HCT116 (cell line): ENCODE measurements at regions not wholly inside any gene's neighbourhood (a gene's known extent, or its start where the extent isn't known, plus 50 kb on each side); places are given as distances from the start of the nearest gene placed in this dataset.

Source experiments
- ATAC-seq: fragments of 200-7000 bp; cut with Tn5 transposase; 2 replicates; pipeline ENCODE4 v1.9.1; 2020; ENCODE audit warnings: mild to moderate bottlenecking, moderate library complexity
- BruUV-seq: library from RNA; stranded (reverse); fragments of 400-500 nt; replicated peaks from 2 replicates; lab custom pipeline; 2021; lab: Mats Ljungman, UMichigan
- CTCF ChIA-PET: fragments of 300-600 bp; sonication (Branson Sonifier 250); formaldehyde crosslinking; loops from one replicate; lab custom pipeline; 2021; ENCODE audit warnings: antibody characterized with exemption; lab: Charles Lee
- POLR2A ChIA-PET: fragments of 300-600, 350-600 bp; sonication (Branson Sonifier 250); formaldehyde crosslinking; loops from one replicate; lab custom pipeline; 2021; ENCODE audit warnings: antibody characterized with exemption; lab: Charles Lee
- RAD21 ChIA-PET, 2 experiments: fragments of 300-600 bp; sonication (Branson Sonifier 250); formaldehyde crosslinking; loops; one replicate each; lab custom pipeline; 2023; ENCODE audit warnings: low total read pairs in 2 of 2; ENCODE audit not compliant: uncharacterized antibody in 2 of 2, unreplicated experiment in 2 of 2, low non-redundant PET in 1 of 2; lab: Charles Lee
- DNase-seq: peaks from one replicate; pipeline ENCODE4 v3.0.0-alpha.2; 2010; ENCODE audit warnings: low read depth, low spot score
- H2AFZ ChIP-seq: fragments of 200-600 bp; shearing (Covaris generic), sonication (generic); 2 replicates; pipeline ENCODE4 v1.6.1; 2017; ENCODE audit warnings: low read depth, mixed run types, mixed read lengths, antibody characterized with exemption, low read length; ENCODE audit not compliant: poor library complexity, severe bottlenecking
- H3K27ac ChIP-seq: 2 replicates; pipeline ENCODE4 v1.5.1; 2012; ENCODE audit warnings: low read depth, low read length
- H3K27me3 ChIP-seq: fragments of 200-600 bp; sonication (generic); 2 replicates; pipeline ENCODE4 v1.6.1; 2016; ENCODE audit warnings: mixed run types, low read length, mixed read lengths; ENCODE audit not compliant: insufficient read depth
- H3K36me3 ChIP-seq, 2 experiments: fragments of 200-500 bp in 1 of 2; fragments of 200-600 bp in 1 of 2; sonication (Bioruptor generic) in 1 of 2; sonication (generic) in 1 of 2; 2 replicates each; pipeline versions ENCODE4 v1.5.1 to v1.6.1; 2014 to 2016; ENCODE audit warnings: low read length in 2 of 2, inconsistent platforms in 1 of 2, mixed read lengths in 1 of 2, mixed run types in 1 of 2; ENCODE audit not compliant: insufficient read depth in 2 of 2, control insufficient read depth in 1 of 2
- H3K4me1 ChIP-seq, 2 experiments: fragments of 200-600 bp in 1 of 2; sonication (generic) in 1 of 2; 2 replicates each; pipeline versions ENCODE4 v1.5.1 to v1.6.1; 2012 to 2017; ENCODE audit warnings: low read length in 2 of 2, inconsistent platforms in 1 of 2, mild to moderate bottlenecking in 1 of 2, mixed read lengths in 1 of 2, mixed run types in 1 of 2, moderate library complexity in 1 of 2; ENCODE audit not compliant: insufficient read depth in 2 of 2, control insufficient read depth in 1 of 2
- H3K4me2 ChIP-seq: fragments of 200-600 bp; sonication (generic); 2 replicates; pipeline ENCODE4 v1.6.1; 2017; ENCODE audit warnings: mixed run types, low read length, mixed read lengths
- H3K4me3 ChIP-seq, 2 experiments: fragments of 200-600 bp in 1 of 2; sonication (generic) in 1 of 2; replicated peaks in 1 of 2; 2 replicates each; pipeline ENCODE4 v1.5.1; 2011 to 2016; ENCODE audit warnings: low read length in 2 of 2, control low read depth in 1 of 2, low read depth in 1 of 2, mild to moderate bottlenecking in 1 of 2, mixed read lengths in 1 of 2, mixed run types in 1 of 2
- H3K79me2 ChIP-seq: fragments of 200-600 bp; sonication (generic); 2 replicates; pipeline ENCODE4 v1.6.1; 2017; ENCODE audit warnings: mild to moderate bottlenecking, mixed run types, low read length, moderate library complexity, mixed read lengths; ENCODE audit not compliant: insufficient read depth
- H3K9ac ChIP-seq: fragments of 200-600 bp; sonication (generic); 2 replicates; pipeline ENCODE4 v1.6.1; 2016; ENCODE audit warnings: low read length, mixed read lengths
- H3K9me2 ChIP-seq: fragments of 200-600 bp; sonication (generic), shearing (Covaris generic); 2 replicates; pipeline ENCODE4 v1.6.1; 2017; ENCODE audit warnings: mixed run types, mild to moderate bottlenecking, moderate library complexity; ENCODE audit not compliant: insufficient read depth
- H3K9me3 ChIP-seq, 2 experiments: fragments of 200-500 bp in 1 of 2; fragments of 200-600 bp in 1 of 2; sonication (Bioruptor generic) in 1 of 2; sonication (generic) in 1 of 2; 2 replicates each; pipeline ENCODE4 v1.6.1; 2014 to 2017; ENCODE audit warnings: low read length in 2 of 2, mixed read lengths in 2 of 2, inconsistent platforms in 1 of 2, low read depth in 1 of 2, mild to moderate bottlenecking in 1 of 2, mixed run types in 1 of 2, moderate library complexity in 1 of 2; ENCODE audit not compliant: control insufficient read depth in 1 of 2, insufficient read depth in 1 of 2
- H4K20me1 ChIP-seq: fragments of 200-600 bp; sonication (generic), shearing (Covaris generic); 2 replicates; pipeline ENCODE4 v1.6.1; 2017; ENCODE audit warnings: mixed run types, mild to moderate bottlenecking, moderate library complexity; ENCODE audit not compliant: insufficient read depth
- CEBPB ChIP-seq: IDR thresholded peaks from 2 replicates; pipeline ENCODE4 v1.6.1; 2012; ENCODE audit warnings: low read depth
- EGR1 ChIP-seq: IDR thresholded peaks from 2 replicates; pipeline ENCODE4 v1.6.1; 2012; ENCODE audit warnings: low read depth
- ELF1 ChIP-seq: IDR thresholded peaks from 2 replicates; pipeline ENCODE4 v1.6.1; 2012; ENCODE audit warnings: low read depth, borderline replicate concordance
- EZH2 ChIP-seq: fragments of 200-600 bp; sonication (generic); IDR thresholded peaks from 2 replicates; pipeline ENCODE4 v1.6.1; 2017; ENCODE audit warnings: antibody characterized with exemption, mixed run types
- EZH2phosphoT487 ChIP-seq: fragments of 200-600 bp; IDR thresholded peaks from 2 replicates; pipeline ENCODE4 v1.6.1; 2018; ENCODE audit warnings: antibody characterized with exemption, borderline replicate concordance
- JUND ChIP-seq: IDR thresholded peaks from 2 replicates; pipeline ENCODE4 v1.6.1; 2012
- POLR2A ChIP-seq: IDR thresholded peaks from 2 replicates; pipeline ENCODE4 v1.7.0; 2011; ENCODE audit warnings: borderline replicate concordance; ENCODE audit not compliant: insufficient read depth, insufficient read length; ENCODE audit errors: extremely low read depth
- POLR2AphosphoS5 ChIP-seq: IDR thresholded peaks from 2 replicates; pipeline ENCODE4 v1.6.1; 2011; ENCODE audit warnings: mild to moderate bottlenecking, low read depth, low read length, moderate library complexity
- RAD21 ChIP-seq: IDR thresholded peaks from 2 replicates; pipeline ENCODE4 v1.6.1; 2012; ENCODE audit warnings: low read depth, mild to moderate bottlenecking
- SP1 ChIP-seq: IDR thresholded peaks from 2 replicates; pipeline ENCODE4 v1.6.1; 2012; ENCODE audit warnings: low read depth
- SRF ChIP-seq: IDR thresholded peaks from 2 replicates; pipeline ENCODE4 v1.6.1; 2012; ENCODE audit warnings: low read depth
- TCF7L2 ChIP-seq: IDR thresholded peaks from 2 replicates; pipeline ENCODE4 v1.7.0; 2011; ENCODE audit warnings: borderline replicate concordance, inconsistent platforms; ENCODE audit not compliant: insufficient read depth, insufficient read length; ENCODE audit errors: extremely low read depth
- ZFX ChIP-seq: fragments of 450-650 bp; IDR thresholded peaks from 2 replicates; pipeline ENCODE4 v1.6.1; 2017
- ZNF274 ChIP-seq: fragments of 200-500 bp; sonication (Bioruptor generic); IDR thresholded peaks from 2 replicates; pipeline ENCODE4 v1.6.1; 2014; ENCODE audit warnings: mild to moderate bottlenecking, low read depth, low read length, inconsistent platforms
- intact Hi-C: fragments of 100-400 bp; cut with micrococcal nuclease; formaldehyde crosslinking; loops from 2 replicates; pipeline ENCODE4 v1.10.0; 2022
- TF ChIP-seq, protein P1 (sequence below): IDR thresholded peaks from 2 replicates; pipeline ENCODE4 v1.6.1; 2012
- TF ChIP-seq, protein P2 (sequence below): IDR thresholded peaks from 2 replicates; pipeline ENCODE4 v1.6.1; 2011; ENCODE audit warnings: mild to moderate bottlenecking, low read length, moderate library complexity; ENCODE audit not compliant: insufficient replicate concordance; ENCODE audit errors: extremely low read depth
- TF ChIP-seq, protein P3 (sequence below): IDR thresholded peaks from 2 replicates; pipeline ENCODE4 v1.6.1; 2012
- TF ChIP-seq, protein P4 (sequence below), 3 experiments: fragments of 200-600 bp in 1 of 3; sonication (generic) in 1 of 3; IDR thresholded peaks in 2 of 3; conservative IDR thresholded peaks in 1 of 3; 2 replicates each; pipeline ENCODE4 v1.5.1; 2012 to 2017; ENCODE audit warnings: low read depth in 2 of 3, low read length in 2 of 3, antibody characterized with exemption in 1 of 3, borderline replicate concordance in 1 of 3, control low read depth in 1 of 3, mild to moderate bottlenecking in 1 of 3, mixed read lengths in 1 of 3, mixed run types in 1 of 3, moderate library complexity in 1 of 3; ENCODE audit not compliant: insufficient read depth in 1 of 3
- TF ChIP-seq, protein P5 (sequence below): IDR thresholded peaks from 2 replicates; pipeline ENCODE4 v1.6.1; 2012; ENCODE audit warnings: low read depth

DNA sequence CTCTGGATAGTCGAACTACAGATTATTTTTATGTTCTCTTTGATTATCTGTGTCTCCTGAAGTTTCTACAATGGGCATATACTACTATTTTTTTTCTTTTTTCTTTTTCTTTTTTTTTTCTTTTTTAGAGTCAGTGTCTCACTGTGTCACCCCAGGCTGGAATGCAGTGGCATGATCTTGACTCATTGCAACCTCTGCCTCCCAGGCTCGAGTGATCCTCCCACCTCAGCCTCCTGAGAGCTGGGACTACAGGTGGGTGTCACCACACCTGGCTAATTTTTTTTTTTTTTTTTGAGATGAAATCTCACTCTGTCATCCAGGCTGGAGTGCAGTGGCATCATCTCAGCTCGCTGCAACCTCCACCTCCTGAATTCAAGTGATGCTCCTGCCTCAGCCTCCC lies 250.7 kb upstream of the KAZN start:
- no peak overlapping the region for H3K9ac ChIP-seq
- TF ChIP-seq CEBPB = no peak
- TF ChIP-seq ZFX = no peak
- no peak for TF ChIP-seq JUND
- TF ChIP-seq EZH2phosphoT487 = no peak
- TF ChIP-seq POLR2AphosphoS5 = no peak
- TF ChIP-seq, protein P1, sequence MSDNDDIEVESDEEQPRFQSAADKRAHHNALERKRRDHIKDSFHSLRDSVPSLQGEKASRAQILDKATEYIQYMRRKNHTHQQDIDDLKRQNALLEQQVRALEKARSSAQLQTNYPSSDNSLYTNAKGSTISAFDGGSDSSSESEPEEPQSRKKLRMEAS = no peak
- TF ChIP-seq, protein P2, sequence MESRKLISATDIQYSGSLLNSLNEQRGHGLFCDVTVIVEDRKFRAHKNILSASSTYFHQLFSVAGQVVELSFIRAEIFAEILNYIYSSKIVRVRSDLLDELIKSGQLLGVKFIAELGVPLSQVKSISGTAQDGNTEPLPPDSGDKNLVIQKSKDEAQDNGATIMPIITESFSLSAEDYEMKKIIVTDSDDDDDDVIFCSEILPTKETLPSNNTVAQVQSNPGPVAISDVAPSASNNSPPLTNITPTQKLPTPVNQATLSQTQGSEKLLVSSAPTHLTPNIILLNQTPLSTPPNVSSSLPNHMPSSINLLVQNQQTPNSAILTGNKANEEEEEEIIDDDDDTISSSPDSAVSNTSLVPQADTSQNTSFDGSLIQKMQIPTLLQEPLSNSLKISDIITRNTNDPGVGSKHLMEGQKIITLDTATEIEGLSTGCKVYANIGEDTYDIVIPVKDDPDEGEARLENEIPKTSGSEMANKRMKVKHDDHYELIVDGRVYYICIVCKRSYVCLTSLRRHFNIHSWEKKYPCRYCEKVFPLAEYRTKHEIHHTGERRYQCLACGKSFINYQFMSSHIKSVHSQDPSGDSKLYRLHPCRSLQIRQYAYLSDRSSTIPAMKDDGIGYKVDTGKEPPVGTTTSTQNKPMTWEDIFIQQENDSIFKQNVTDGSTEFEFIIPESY = no peak
- no peak for TF ChIP-seq SP1
- no peak for TF ChIP-seq TCF7L2
- TF ChIP-seq POLR2A = no peak
- no peak for TF ChIP-seq ELF1
- TF ChIP-seq SRF = no peak
- TF ChIP-seq, protein P3, sequence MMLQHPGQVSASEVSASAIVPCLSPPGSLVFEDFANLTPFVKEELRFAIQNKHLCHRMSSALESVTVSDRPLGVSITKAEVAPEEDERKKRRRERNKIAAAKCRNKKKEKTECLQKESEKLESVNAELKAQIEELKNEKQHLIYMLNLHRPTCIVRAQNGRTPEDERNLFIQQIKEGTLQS = no peak
- TF ChIP-seq, protein P4, sequence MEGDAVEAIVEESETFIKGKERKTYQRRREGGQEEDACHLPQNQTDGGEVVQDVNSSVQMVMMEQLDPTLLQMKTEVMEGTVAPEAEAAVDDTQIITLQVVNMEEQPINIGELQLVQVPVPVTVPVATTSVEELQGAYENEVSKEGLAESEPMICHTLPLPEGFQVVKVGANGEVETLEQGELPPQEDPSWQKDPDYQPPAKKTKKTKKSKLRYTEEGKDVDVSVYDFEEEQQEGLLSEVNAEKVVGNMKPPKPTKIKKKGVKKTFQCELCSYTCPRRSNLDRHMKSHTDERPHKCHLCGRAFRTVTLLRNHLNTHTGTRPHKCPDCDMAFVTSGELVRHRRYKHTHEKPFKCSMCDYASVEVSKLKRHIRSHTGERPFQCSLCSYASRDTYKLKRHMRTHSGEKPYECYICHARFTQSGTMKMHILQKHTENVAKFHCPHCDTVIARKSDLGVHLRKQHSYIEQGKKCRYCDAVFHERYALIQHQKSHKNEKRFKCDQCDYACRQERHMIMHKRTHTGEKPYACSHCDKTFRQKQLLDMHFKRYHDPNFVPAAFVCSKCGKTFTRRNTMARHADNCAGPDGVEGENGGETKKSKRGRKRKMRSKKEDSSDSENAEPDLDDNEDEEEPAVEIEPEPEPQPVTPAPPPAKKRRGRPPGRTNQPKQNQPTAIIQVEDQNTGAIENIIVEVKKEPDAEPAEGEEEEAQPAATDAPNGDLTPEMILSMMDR (IDR thresholded peaks at IDR 0.05 in 2 of 3, conservative IDR thresholded peaks at IDR 0.05 in 1 of 3; ENCODE audit: borderline replicate concordance in 1 of 3, insufficient read depth in 1 of 3, low read depth in 2 of 3, low read length in 2 of 3) = no peak
- no peak for TF ChIP-seq EGR1
- TF ChIP-seq EZH2 = no peak
- TF ChIP-seq RAD21 = no peak
- TF ChIP-seq, protein P5, sequence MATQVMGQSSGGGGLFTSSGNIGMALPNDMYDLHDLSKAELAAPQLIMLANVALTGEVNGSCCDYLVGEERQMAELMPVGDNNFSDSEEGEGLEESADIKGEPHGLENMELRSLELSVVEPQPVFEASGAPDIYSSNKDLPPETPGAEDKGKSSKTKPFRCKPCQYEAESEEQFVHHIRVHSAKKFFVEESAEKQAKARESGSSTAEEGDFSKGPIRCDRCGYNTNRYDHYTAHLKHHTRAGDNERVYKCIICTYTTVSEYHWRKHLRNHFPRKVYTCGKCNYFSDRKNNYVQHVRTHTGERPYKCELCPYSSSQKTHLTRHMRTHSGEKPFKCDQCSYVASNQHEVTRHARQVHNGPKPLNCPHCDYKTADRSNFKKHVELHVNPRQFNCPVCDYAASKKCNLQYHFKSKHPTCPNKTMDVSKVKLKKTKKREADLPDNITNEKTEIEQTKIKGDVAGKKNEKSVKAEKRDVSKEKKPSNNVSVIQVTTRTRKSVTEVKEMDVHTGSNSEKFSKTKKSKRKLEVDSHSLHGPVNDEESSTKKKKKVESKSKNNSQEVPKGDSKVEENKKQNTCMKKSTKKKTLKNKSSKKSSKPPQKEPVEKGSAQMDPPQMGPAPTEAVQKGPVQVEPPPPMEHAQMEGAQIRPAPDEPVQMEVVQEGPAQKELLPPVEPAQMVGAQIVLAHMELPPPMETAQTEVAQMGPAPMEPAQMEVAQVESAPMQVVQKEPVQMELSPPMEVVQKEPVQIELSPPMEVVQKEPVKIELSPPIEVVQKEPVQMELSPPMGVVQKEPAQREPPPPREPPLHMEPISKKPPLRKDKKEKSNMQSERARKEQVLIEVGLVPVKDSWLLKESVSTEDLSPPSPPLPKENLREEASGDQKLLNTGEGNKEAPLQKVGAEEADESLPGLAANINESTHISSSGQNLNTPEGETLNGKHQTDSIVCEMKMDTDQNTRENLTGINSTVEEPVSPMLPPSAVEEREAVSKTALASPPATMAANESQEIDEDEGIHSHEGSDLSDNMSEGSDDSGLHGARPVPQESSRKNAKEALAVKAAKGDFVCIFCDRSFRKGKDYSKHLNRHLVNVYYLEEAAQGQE = no peak
- no peak for TF ChIP-seq ZNF274
- peaks cover 18% of the 10 kb centered on the region; the same call in 1 of the 2 replicates for H3K27me3 ChIP-seq
- no peak overlapping the region for H3K4me3 ChIP-seq
- ATAC-seq (no peak), DNase-seq (no peak)
- H3K4me1 ChIP-seq = peaks cover 0 to 11% of the 10 kb centered on the region in 2 experiments; a peak in 3 of 4 replicates
- intact Hi-C loops = no loop called here
- no peaks in the 10 kb centered on the region for H3K9me2 ChIP-seq
- no TSS peak for BruUV-seq
- no peak overlapping the region for H3K4me2 ChIP-seq
- H3K9me3 ChIP-seq = no peaks in the 10 kb centered on the region
- H3K27ac ChIP-seq = no peak overlapping the region
- H2AFZ ChIP-seq = no peak overlapping the region
- POLR2A ChIA-PET = no interaction called here
- no peaks in the 10 kb centered on the region for H3K79me2 ChIP-seq
- CTCF ChIA-PET = no interaction called here
- RAD21 ChIA-PET = no interaction called here
- H3K36me3 ChIP-seq = no peaks in the 10 kb centered on the region
- no peaks in the 10 kb centered on the region for H4K20me1 ChIP-seq
